ENCODE measurements at regions not wholly inside any gene's neighbourhood (a gene's known extent, or its start where the extent isn't known, plus 50 kb on each side); places are given as distances from the start of the nearest gene placed in this dataset.

- no peak for ATAC-seq
Observed at GRCh38 chr14:96723946-96724345, 73.2 kb upstream of the VRK1 start.

GRCh38 chr14:96725232-96725631 is 72.0 kb upstream of the VRK1 start:
- ATAC-seq = no peak

More at GRCh38 chr14:96723946-96724345, 73.2 kb upstream of the VRK1 start:
- no peak for DNase-seq (ENCODE audit: low spot score)

GRCh38 chr14:96727073-96727472 is 70.1 kb upstream of the VRK1 start:
- no peak for ATAC-seq
- DNase-seq (ENCODE audit: low spot score) = no peak

More at GRCh38 chr14:96725232-96725631, 72.0 kb upstream of the VRK1 start:
- no peak for DNase-seq (ENCODE audit: low spot score)

GRCh38 chr14:96727491-96727890 is 69.7 kb upstream of the VRK1 start:
- DNase-seq (ENCODE audit: low spot score) (no peak), ATAC-seq (no peak)

- ATAC-seq (no peak), DNase-seq (ENCODE audit: low spot score) (no peak)
Observed at GRCh38 chr14:96727980-96728717, 69.0 kb upstream of the VRK1 start.

- no peak for DNase-seq (ENCODE audit: low spot score)
- no peak for ATAC-seq
Observed at GRCh38 chr14:96729889-96730288, 67.3 kb upstream of the VRK1 start.

- no peak for ATAC-seq
- DNase-seq (ENCODE audit: low spot score) = no peak
Observed at GRCh38 chr14:96730386-96730785, 66.8 kb upstream of the VRK1 start.

- no peak for DNase-seq (ENCODE audit: low spot score)
- no peak for ATAC-seq
Observed at GRCh38 chr14:96734076-96734622, 63.0 kb upstream of the VRK1 start.

- ATAC-seq (no peak), DNase-seq (ENCODE audit: low spot score) (no peak)
Observed at GRCh38 chr14:96735526-96735925, 61.7 kb upstream of the VRK1 start.

GRCh38 chr14:96736439-96736838 is 60.7 kb upstream of the VRK1 start:
- no peak for ATAC-seq
- no peak for DNase-seq (ENCODE audit: low spot score)

- ATAC-seq (no peak), DNase-seq (ENCODE audit: low spot score) (no peak)
Observed at GRCh38 chr14:96737881-96738280, 59.3 kb upstream of the VRK1 start.

- ATAC-seq (peak; percentile 57), DNase-seq (ENCODE audit: low spot score) (no peak)
Observed at GRCh38 chr14:96739200-96739910, 57.8 kb upstream of the VRK1 start.

GRCh38 chr14:96741151-96741977 is 55.8 kb upstream of the VRK1 start:
- peak; percentile 67 for DNase-seq (ENCODE audit: low spot score)
- peak; percentile 98 for ATAC-seq

- ATAC-seq (no peak), DNase-seq (ENCODE audit: low spot score) (no peak)
Observed at GRCh38 chr14:96744262-96744661, 52.9 kb upstream of the VRK1 start.

- no peak for ATAC-seq
- no peak for DNase-seq (ENCODE audit: low spot score)
Observed at GRCh38 chr14:96745500-96746051, 51.6 kb upstream of the VRK1 start.

GRCh38 chr14:96746101-96746500 is 51.1 kb upstream of the VRK1 start:
- ATAC-seq = no peak
- no peak for DNase-seq (ENCODE audit: low spot score)

GRCh38 chr14:96747006-96747405 is 50.2 kb upstream of the VRK1 start:
- ATAC-seq = no peak
- no peak for DNase-seq (ENCODE audit: low spot score)
